SH-SY5Y (cell line): ENCODE measurements at regions not wholly inside any gene's neighbourhood (a gene's known extent, or its start where the extent isn't known, plus 50 kb on each side); places are given as distances from the start of the nearest gene placed in this dataset.

ENCODE experiments used
- GATA2 ChIP-seq: IDR thresholded peaks from 2 replicates; pipeline ENCODE4 v1.6.1; 2011; ENCODE audit warnings: mild to moderate bottlenecking, low read depth, low read length
- GATA3 ChIP-seq: IDR thresholded peaks from 2 replicates; pipeline ENCODE4 v1.6.1; 2011; ENCODE audit warnings: low read depth, mild to moderate bottlenecking, low read length, moderate library complexity

GRCh38 chrX:128105659-128106058, 53.5 kb upstream of the ACTRT1 start:
- TF ChIP-seq GATA3 (no peak), GATA2 (no peak)
